A549 (cell line): ENCODE measurements at regions not wholly inside any gene's neighbourhood (a gene's known extent, or its start where the extent isn't known, plus 50 kb on each side); places are given as distances from the start of the nearest gene placed in this dataset.

Source experiments
- ATAC-seq, 2 experiments: fragments of 200-7000 bp in 1 of 2; fragments of >200 bp in 1 of 2; cut with Nextera tagmentation in 1 of 2; cut with Tn5 transposase in 1 of 2; 3 replicates each; pipeline versions ENCODE4 v1.8.0 to v1.9.1; 2018 to 2020; ENCODE audit warnings: mild to moderate bottlenecking in 1 of 2, moderate library complexity in 1 of 2
- CTCF ChIA-PET: fragments of 300-600 bp; sonication (Branson Sonifier 250); formaldehyde crosslinking; extraction: SDS; loops from one replicate; lab custom pipeline; 2021; ENCODE audit warnings: antibody characterized with exemption, inconsistent platforms; lab: Yijun Ruan, JAX
- POLR2A ChIA-PET: fragments of 350-600 bp; formaldehyde crosslinking; extraction: SDS; loops from one replicate; lab custom pipeline; 2021; ENCODE audit warnings: antibody characterized with exemption, inconsistent platforms; lab: Yijun Ruan, JAX
- DNase-seq, 2 experiments: peaks; one replicate each; pipeline versions ENCODE4 v3.0.0 to v3.0.0-alpha.2; 2011 to 2016; ENCODE audit warnings: low read depth in 1 of 2, low spot score in 1 of 2
- FAIRE-seq: peaks from 2 replicates; lab custom pipeline; 2011; peaks lifted over from hg19 to GRCh38; lab: Jason Lieb, UNC
- H3K27ac ChIP-seq, 2 experiments: fragments of >200 bp; sonication (Bioruptor Twin); formaldehyde crosslinking; 3 replicates each; pipeline ENCODE4 v1.5.1; 2016 to 2017
- H3K4me1 ChIP-seq: fragments of >200 bp; sonication (Bioruptor Twin); formaldehyde crosslinking; 3 replicates; pipeline ENCODE4 v1.6.1; 2016
- H3K4me2 ChIP-seq: fragments of >200 bp; sonication (Bioruptor Twin); formaldehyde crosslinking; 3 replicates; pipeline ENCODE4 v1.6.1; 2016
- H3K4me3 ChIP-seq: fragments of >200 bp; sonication (Bioruptor Twin); formaldehyde crosslinking; 3 replicates; pipeline ENCODE4 v1.5.1; 2016
- H3K9me3 ChIP-seq: fragments of >200 bp; sonication (Bioruptor Twin); formaldehyde crosslinking; 3 replicates; pipeline ENCODE4 v1.6.1; 2016
- ATOH8 ChIP-seq: fragments of 250-450 bp; sonication (Bioruptor Pico); IDR thresholded peaks from 2 replicates; pipeline ENCODE4 v1.5.0; 2020; ENCODE audit warnings: low read depth, mild to moderate bottlenecking, moderate library complexity
- BHLHE40 ChIP-seq: IDR thresholded peaks from 2 replicates; pipeline ENCODE4 v1.6.1; 2012; ENCODE audit warnings: low read depth, low read length, inconsistent platforms
- CBX8 ChIP-seq: fragments of 200-600 bp; sonication (generic); IDR thresholded peaks from 2 replicates; pipeline ENCODE4 v1.6.1; 2016
- CEBPB ChIP-seq, 2 experiments: fragments of >200 bp in 1 of 2; sonication (Bioruptor Twin) in 1 of 2; formaldehyde crosslinking in 1 of 2; IDR thresholded peaks; 2 replicates each; pipeline ENCODE4 v1.6.1; 2012 to 2016
- CHD2 ChIP-seq: fragments of 150-350 bp; IDR thresholded peaks from 2 replicates; pipeline ENCODE4 v1.6.1; 2014; ENCODE audit warnings: low read length; ENCODE audit not compliant: partially characterized antibody
- CTCF ChIP-seq: fragments of >200 bp; sonication (Bioruptor Twin); formaldehyde crosslinking; IDR thresholded peaks from 3 replicates; pipeline ENCODE4 v1.5.1; 2016
- E2F6 ChIP-seq: IDR thresholded peaks from 2 replicates; pipeline ENCODE4 v1.6.1; 2012; ENCODE audit warnings: low read depth, borderline replicate concordance
- EHF ChIP-seq: fragments of 250-450 bp; sonication (Bioruptor Pico); IDR thresholded peaks from 2 replicates; pipeline ENCODE4 v1.5.0; 2020; ENCODE audit warnings: mild to moderate bottlenecking
- EHMT2 ChIP-seq: fragments of 200-600 bp; sonication (generic); IDR thresholded peaks from 2 replicates; pipeline ENCODE4 v1.6.1; 2016; ENCODE audit warnings: antibody characterized with exemption, low read depth, mild to moderate bottlenecking, moderate library complexity
- HEYL ChIP-seq: fragments of 250-450 bp; sonication (Bioruptor Pico); IDR thresholded peaks from 2 replicates; pipeline ENCODE4 v1.8.0; 2021; ENCODE audit warnings: mild to moderate bottlenecking, moderate library complexity
- HOXB5 ChIP-seq: fragments of 250-450 bp; sonication (Bioruptor Pico); IDR thresholded peaks from 2 replicates; pipeline ENCODE4 v1.5.0; 2020; ENCODE audit warnings: mild to moderate bottlenecking, moderate library complexity
- JUNB ChIP-seq: fragments of >200 bp; sonication (Bioruptor Twin); formaldehyde crosslinking; IDR thresholded peaks from 2 replicates; pipeline ENCODE4 v1.6.1; 2016
- KDM1A ChIP-seq: fragments of 200-600 bp; sonication (generic); IDR thresholded peaks from 2 replicates; pipeline ENCODE4 v1.6.1; 2016; ENCODE audit warnings: low read depth, mild to moderate bottlenecking
- MAZ ChIP-seq: fragments of 150-350 bp; IDR thresholded peaks from 2 replicates; pipeline ENCODE4 v1.6.1; 2014; ENCODE audit warnings: antibody characterized with exemption, low read depth, low read length, borderline replicate concordance
- MYC ChIP-seq: IDR thresholded peaks from 2 replicates; pipeline ENCODE4 v1.6.1; 2012; ENCODE audit warnings: mild to moderate bottlenecking, inconsistent platforms, low read length, improper control_type of control experiment, borderline replicate concordance
- NR3C1 ChIP-seq: fragments of >200 bp; sonication (Bioruptor Twin); formaldehyde crosslinking; IDR thresholded peaks from 3 replicates; pipeline ENCODE4 v1.6.1; 2017
- RARB ChIP-seq: fragments of 250-450 bp; sonication (Bioruptor Pico); IDR thresholded peaks from 2 replicates; pipeline ENCODE4 v1.8.0; 2021; ENCODE audit warnings: mild to moderate bottlenecking, moderate library complexity
- RFX5 ChIP-seq: fragments of 450-650 bp; IDR thresholded peaks from 2 replicates; pipeline ENCODE4 v1.7.1; 2014; ENCODE audit warnings: antibody characterized with exemption, mild to moderate bottlenecking, moderate library complexity
- TP53 ChIP-seq: fragments of 250-450 bp; sonication (Bioruptor Pico); IDR thresholded peaks from 2 replicates; pipeline ENCODE4 v1.5.0; 2021; ENCODE audit warnings: mild to moderate bottlenecking, moderate library complexity
- ZSCAN20 ChIP-seq: fragments of 250-450 bp; sonication (Bioruptor Pico); IDR thresholded peaks from 2 replicates; pipeline ENCODE4 v1.8.0; 2022; ENCODE audit warnings: mild to moderate bottlenecking, moderate library complexity
- WGBS: methylation state at CpG from one replicate; pipeline ENCODE4 v1.1.6; 2017; ENCODE audit errors: missing lambda C conversion rate; 5-methylcytosine and 5-hydroxymethylcytosine counted together
- TF ChIP-seq, protein P1 (sequence below): fragments of 200-600 bp; sonication (generic); IDR thresholded peaks from 2 replicates; pipeline ENCODE4 v1.6.1; 2016; ENCODE audit warnings: antibody characterized with exemption, mild to moderate bottlenecking, moderate library complexity

GRCh38 chr6:9272671-9273070 lies 837.3 kb upstream of the SLC35B3 start (continued):
- TF ChIP-seq, protein P1, sequence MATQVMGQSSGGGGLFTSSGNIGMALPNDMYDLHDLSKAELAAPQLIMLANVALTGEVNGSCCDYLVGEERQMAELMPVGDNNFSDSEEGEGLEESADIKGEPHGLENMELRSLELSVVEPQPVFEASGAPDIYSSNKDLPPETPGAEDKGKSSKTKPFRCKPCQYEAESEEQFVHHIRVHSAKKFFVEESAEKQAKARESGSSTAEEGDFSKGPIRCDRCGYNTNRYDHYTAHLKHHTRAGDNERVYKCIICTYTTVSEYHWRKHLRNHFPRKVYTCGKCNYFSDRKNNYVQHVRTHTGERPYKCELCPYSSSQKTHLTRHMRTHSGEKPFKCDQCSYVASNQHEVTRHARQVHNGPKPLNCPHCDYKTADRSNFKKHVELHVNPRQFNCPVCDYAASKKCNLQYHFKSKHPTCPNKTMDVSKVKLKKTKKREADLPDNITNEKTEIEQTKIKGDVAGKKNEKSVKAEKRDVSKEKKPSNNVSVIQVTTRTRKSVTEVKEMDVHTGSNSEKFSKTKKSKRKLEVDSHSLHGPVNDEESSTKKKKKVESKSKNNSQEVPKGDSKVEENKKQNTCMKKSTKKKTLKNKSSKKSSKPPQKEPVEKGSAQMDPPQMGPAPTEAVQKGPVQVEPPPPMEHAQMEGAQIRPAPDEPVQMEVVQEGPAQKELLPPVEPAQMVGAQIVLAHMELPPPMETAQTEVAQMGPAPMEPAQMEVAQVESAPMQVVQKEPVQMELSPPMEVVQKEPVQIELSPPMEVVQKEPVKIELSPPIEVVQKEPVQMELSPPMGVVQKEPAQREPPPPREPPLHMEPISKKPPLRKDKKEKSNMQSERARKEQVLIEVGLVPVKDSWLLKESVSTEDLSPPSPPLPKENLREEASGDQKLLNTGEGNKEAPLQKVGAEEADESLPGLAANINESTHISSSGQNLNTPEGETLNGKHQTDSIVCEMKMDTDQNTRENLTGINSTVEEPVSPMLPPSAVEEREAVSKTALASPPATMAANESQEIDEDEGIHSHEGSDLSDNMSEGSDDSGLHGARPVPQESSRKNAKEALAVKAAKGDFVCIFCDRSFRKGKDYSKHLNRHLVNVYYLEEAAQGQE: no peak
- no peak for TF ChIP-seq EHMT2
- TF ChIP-seq MAZ: no peak
- no peak for TF ChIP-seq CBX8
- TF ChIP-seq HEYL (CRISPR knock-in tag): no peak
- no peak for TF ChIP-seq ZSCAN20 (CRISPR knock-in tag)
- TF ChIP-seq E2F6: no peak
- TF ChIP-seq JUNB: no peak
- no peak for TF ChIP-seq EHF (CRISPR knock-in tag)

GRCh38 chr6:9266741-9267140 lies 831.4 kb upstream of the SLC35B3 start:
- TF ChIP-seq EHF (CRISPR knock-in tag): no peak
- TF ChIP-seq NR3C1: no peak
- TF ChIP-seq MYC: no peak
- no peak for TF ChIP-seq CHD2
- TF ChIP-seq ATOH8 (CRISPR knock-in tag): no peak
- TF ChIP-seq TP53 (CRISPR knock-in tag): no peak
- TF ChIP-seq BHLHE40: no peak
- no peak for TF ChIP-seq KDM1A
- no peak for TF ChIP-seq HOXB5
- no peak for TF ChIP-seq RFX5
- TF ChIP-seq RARB (CRISPR knock-in tag): no peak
- TF ChIP-seq, protein P1: no peak
- no peak for TF ChIP-seq CEBPB (IDR thresholded peaks at IDR 0.05)
- no peak for TF ChIP-seq CTCF
- no peak overlapping the region for H3K27ac ChIP-seq
- ATAC-seq (no peak), DNase-seq (no peak), FAIRE-seq (no peak)
- ChIA-PET POLR2A (no interaction called here), CTCF (no interaction called here)
- peaks cover 4% of the 10 kb centered on the region; the same call in 1 of the 3 replicates for H3K9me3 ChIP-seq
- H3K4me1 ChIP-seq: no peaks in the 10 kb centered on the region
- no peak overlapping the region for H3K4me3 ChIP-seq
- H3K4me2 ChIP-seq: no peak overlapping the region
- WGBS: 60% methylated on average over 1 of the region's 1 CpG
